ENCODE measurements at regions not wholly inside any gene's neighbourhood (a gene's known extent, or its start where the extent isn't known, plus 50 kb on each side); places are given as distances from the start of the nearest gene placed in this dataset.

DNA sequence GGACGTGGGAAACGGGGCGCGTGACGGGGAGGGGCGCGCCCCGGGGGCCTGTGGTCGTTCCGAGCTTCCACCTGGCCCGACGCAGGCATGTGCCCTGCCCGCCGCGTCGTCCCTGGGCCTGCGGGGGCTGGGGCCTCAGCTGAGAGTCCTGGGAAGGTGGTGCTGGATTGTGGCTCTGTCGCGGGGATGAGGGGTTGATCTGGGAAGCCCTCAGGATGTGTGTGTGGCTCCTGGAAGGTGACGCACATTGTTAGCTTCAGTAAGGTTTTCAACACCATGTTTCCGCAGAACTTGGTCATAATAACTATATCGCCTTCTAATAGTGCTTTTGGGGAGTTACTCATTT is 589.1 kb downstream of the MTRR start:
- H3K4me1 Mint-ChIP-seq (ENCODE audit: low read depth), result peaks cover 4% of the 10 kb centered on the region
- no peak overlapping the region for H3K27ac Mint-ChIP-seq
- peaks cover 2% of the 10 kb centered on the region for H3K9me3 Mint-ChIP-seq
- H3K27me3 Mint-ChIP-seq (ENCODE audit: low read depth), result peaks cover 2% of the 10 kb centered on the region
- peaks cover 9% of the 10 kb centered on the region for H3K36me3 Mint-ChIP-seq (ENCODE audit: low read depth)
- intact Hi-C loops (cut with micrococcal nuclease), result loop anchor here (10.0 kb wide), 1 partner anchor 583 kb away; no protein-coding TSS in a partner anchor
- DNase-seq, result no peak
- CTCF ChIA-PET, result interaction anchor here (0.6 kb wide), 1 partner anchor 407 kb away, joined by 3 read pairs; no protein-coding TSS in a partner anchor
- peak overlapping the region; percentile 77 for H3K4me3 Mint-ChIP-seq

- Mint-ChIP-seq H3K9me3 (peaks cover 2% of the 10 kb centered on the region), H3K4me1 (ENCODE audit: low read depth) (peaks cover 4% of the 10 kb centered on the region), H3K27ac (no peak overlapping the region), H3K27me3 (ENCODE audit: low read depth) (peaks cover 2% of the 10 kb centered on the region), H3K4me3 (no peak overlapping the region), H3K36me3 (ENCODE audit: low read depth) (peaks cover 10% of the 10 kb centered on the region)
- CTCF ChIA-PET, result no interaction called here
- intact Hi-C loops (cut with micrococcal nuclease), result no loop called here
- DNase-seq, result no peak
These were observed 592.6 kb downstream of the MTRR start for GRCh38 chr5:8461543-8461942.

- Mint-ChIP-seq H3K27me3 (ENCODE audit: low read depth) (no peaks in the 10 kb centered on the region), H3K9me3 (no peaks in the 10 kb centered on the region), H3K36me3 (ENCODE audit: low read depth) (peaks cover 10% of the 10 kb centered on the region), H3K4me3 (no peak overlapping the region), H3K27ac (no peak overlapping the region), H3K4me1 (ENCODE audit: low read depth) (peaks cover 4% of the 10 kb centered on the region)
- no peak for DNase-seq
- CTCF ChIA-PET, result no interaction called here
- intact Hi-C loops (cut with micrococcal nuclease), result no loop called here
These were observed 593.6 kb downstream of the MTRR start for GRCh38 chr5:8462565-8462964.

- peaks cover 20% of the 10 kb centered on the region for H3K9me3 Mint-ChIP-seq
- H3K36me3 Mint-ChIP-seq (ENCODE audit: low read depth), result peaks cover 4% of the 10 kb centered on the region
- H3K27ac Mint-ChIP-seq, result no peak overlapping the region
- H3K4me3 Mint-ChIP-seq, result no peak overlapping the region
- no peak for DNase-seq
- intact Hi-C loops (cut with micrococcal nuclease), result no loop called here
- CTCF ChIA-PET, result no interaction called here
- no peaks in the 10 kb centered on the region for H3K27me3 Mint-ChIP-seq (ENCODE audit: low read depth)
- H3K4me1 Mint-ChIP-seq (ENCODE audit: low read depth), result no peaks in the 10 kb centered on the region
These were observed 601.5 kb downstream of the MTRR start for GRCh38 chr5:8470489-8470888.

- Mint-ChIP-seq H3K9me3 (peaks cover 20% of the 10 kb centered on the region), H3K4me3 (no peak overlapping the region), H3K27me3 (ENCODE audit: low read depth) (no peaks in the 10 kb centered on the region), H3K27ac (no peak overlapping the region), H3K36me3 (ENCODE audit: low read depth) (peaks cover 4% of the 10 kb centered on the region), H3K4me1 (ENCODE audit: low read depth) (no peaks in the 10 kb centered on the region)
- CTCF ChIA-PET, result no interaction called here
- intact Hi-C loops (cut with micrococcal nuclease), result no loop called here
- DNase-seq, result no peak
These were observed 602.6 kb downstream of the MTRR start for GRCh38 chr5:8471581-8471980.

DNA sequence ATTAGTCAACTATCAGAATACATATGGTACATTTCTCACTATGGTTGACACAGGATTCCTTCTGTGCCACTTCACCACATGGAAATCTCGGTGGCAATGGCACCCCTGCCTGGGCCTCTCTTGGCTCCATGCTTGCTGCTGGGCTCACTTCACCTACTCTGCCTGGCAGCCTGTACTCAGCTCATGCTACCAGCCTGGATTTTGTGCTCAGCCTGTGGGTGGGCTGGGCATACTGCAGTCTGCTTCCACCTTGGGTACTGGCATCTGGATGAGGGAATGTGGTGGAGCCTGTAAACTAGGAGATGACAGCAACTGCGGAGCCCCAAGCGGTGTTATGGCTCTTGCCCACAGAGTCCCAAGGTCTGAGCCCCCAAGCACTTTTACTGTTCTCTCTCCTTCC is 604.1 kb downstream of the MTRR start:
- no peak overlapping the region for H3K27ac Mint-ChIP-seq
- intact Hi-C loops (cut with micrococcal nuclease), result no loop called here
- no peak overlapping the region for H3K4me3 Mint-ChIP-seq
- peaks cover 4% of the 10 kb centered on the region for H3K36me3 Mint-ChIP-seq (ENCODE audit: low read depth)
- H3K9me3 Mint-ChIP-seq, result peaks cover 20% of the 10 kb centered on the region
- H3K4me1 Mint-ChIP-seq (ENCODE audit: low read depth), result no peaks in the 10 kb centered on the region
- DNase-seq, result no peak
- CTCF ChIA-PET, result no interaction called here
- no peaks in the 10 kb centered on the region for H3K27me3 Mint-ChIP-seq (ENCODE audit: low read depth)

DNA sequence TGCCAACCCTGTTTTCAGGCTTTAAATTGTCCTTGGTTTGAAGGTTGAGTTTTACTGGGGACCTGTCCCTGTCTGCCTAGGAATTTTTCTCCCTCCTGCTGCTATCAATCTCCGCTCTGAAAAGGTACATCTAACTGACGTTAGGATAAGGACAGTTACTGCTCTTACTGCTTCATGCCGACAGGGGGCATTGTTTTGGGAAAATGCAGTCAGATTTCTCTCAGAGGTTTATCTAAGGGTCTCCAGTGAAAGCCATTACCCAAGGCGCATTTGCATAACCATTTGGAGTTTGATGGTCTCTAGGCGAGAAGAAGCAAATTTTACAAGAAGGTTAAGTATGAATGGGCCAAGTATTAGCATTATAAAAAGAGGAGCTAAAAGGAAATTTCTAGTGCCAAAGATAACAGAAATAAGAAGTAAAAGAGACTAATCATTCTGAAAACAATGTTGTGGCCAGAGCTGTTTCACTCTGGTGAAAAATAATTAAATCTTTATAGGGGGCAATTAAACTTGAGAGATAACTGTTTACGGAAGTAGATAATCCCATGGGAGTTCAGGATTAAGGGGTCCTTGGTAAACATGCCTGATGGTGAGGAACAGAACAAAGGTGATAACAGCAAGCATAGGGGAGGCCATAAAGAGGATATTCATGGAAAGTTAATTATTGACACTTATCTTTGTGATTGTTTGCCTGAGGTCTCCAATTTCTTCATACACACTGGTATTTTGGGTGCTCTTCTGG is 605.0 kb downstream of the MTRR start:
- no peak overlapping the region for H3K4me3 Mint-ChIP-seq
- peaks cover 21% of the 10 kb centered on the region for H3K9me3 Mint-ChIP-seq
- no peaks in the 10 kb centered on the region for H3K4me1 Mint-ChIP-seq (ENCODE audit: low read depth)
- no peaks in the 10 kb centered on the region for H3K27me3 Mint-ChIP-seq (ENCODE audit: low read depth)
- peaks cover 4% of the 10 kb centered on the region for H3K36me3 Mint-ChIP-seq (ENCODE audit: low read depth)
- intact Hi-C loops (cut with micrococcal nuclease), result no loop called here
- DNase-seq, result no peak
- CTCF ChIA-PET, result no interaction called here
- H3K27ac Mint-ChIP-seq, result no peak overlapping the region

DNA sequence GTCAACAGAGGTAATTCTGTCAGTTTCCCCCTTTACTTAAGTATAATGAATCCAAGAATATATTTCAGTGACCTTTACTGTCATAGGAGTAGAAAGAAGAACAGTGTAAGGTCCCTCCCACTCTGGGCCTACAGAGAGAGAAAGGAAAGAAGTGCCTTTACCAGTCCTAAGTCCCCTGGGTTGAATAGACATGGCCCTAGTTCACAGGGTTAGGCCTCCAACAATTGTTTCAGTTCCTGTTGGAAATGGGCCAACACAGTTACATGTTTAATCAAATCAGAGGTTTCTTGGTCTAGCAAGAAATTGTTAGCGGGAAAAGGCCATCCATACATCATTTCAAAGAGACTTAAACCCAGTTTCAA is 605.6 kb downstream of the MTRR start:
- no peak for DNase-seq
- no peaks in the 10 kb centered on the region for H3K27me3 Mint-ChIP-seq (ENCODE audit: low read depth)
- H3K36me3 Mint-ChIP-seq (ENCODE audit: low read depth), result peaks cover 4% of the 10 kb centered on the region
- H3K4me1 Mint-ChIP-seq (ENCODE audit: low read depth), result no peaks in the 10 kb centered on the region
- CTCF ChIA-PET, result no interaction called here
- H3K9me3 Mint-ChIP-seq, result peaks cover 21% of the 10 kb centered on the region
- H3K27ac Mint-ChIP-seq, result no peak overlapping the region
- intact Hi-C loops (cut with micrococcal nuclease), result no loop called here
- no peak overlapping the region for H3K4me3 Mint-ChIP-seq

DNA sequence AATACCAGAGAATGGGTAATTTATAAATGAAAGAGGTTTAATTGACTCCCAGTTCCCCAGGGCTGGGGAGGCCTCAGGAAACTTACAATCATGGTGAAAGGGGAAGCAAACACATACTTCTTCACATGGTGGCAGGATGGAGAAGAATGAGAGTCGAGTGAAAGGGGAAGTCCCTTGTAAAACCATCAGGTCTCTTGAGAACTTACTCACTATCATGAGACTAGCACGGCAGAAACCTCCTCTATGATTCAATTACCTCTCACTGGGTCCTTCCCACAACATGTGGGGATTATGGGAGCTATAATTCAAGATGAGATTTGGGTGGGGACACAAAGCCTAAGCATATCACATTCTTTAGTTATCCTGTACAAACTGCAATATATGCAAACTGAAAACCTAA is 609.4 kb downstream of the MTRR start:
- no peak for DNase-seq
- no peak overlapping the region for H3K4me3 Mint-ChIP-seq
- CTCF ChIA-PET, result interaction anchor here (0.6 to 1.0 kb wide), 2 partner anchors 38 to 700 kb away, joined by 3 read pairs; no protein-coding TSS in a partner anchor
- H3K27me3 Mint-ChIP-seq (ENCODE audit: low read depth), result no peaks in the 10 kb centered on the region
- H3K36me3 Mint-ChIP-seq (ENCODE audit: low read depth), result no peaks in the 10 kb centered on the region
- no peak overlapping the region for H3K27ac Mint-ChIP-seq
- H3K9me3 Mint-ChIP-seq, result peaks cover 2% of the 10 kb centered on the region
- intact Hi-C loops (cut with micrococcal nuclease), result no loop called here
- H3K4me1 Mint-ChIP-seq (ENCODE audit: low read depth), result no peaks in the 10 kb centered on the region

- no peak overlapping the region for H3K27ac Mint-ChIP-seq
- peaks cover 2% of the 10 kb centered on the region for H3K9me3 Mint-ChIP-seq
- no peaks in the 10 kb centered on the region for H3K36me3 Mint-ChIP-seq (ENCODE audit: low read depth)
- H3K27me3 Mint-ChIP-seq (ENCODE audit: low read depth), result no peaks in the 10 kb centered on the region
- DNase-seq, result no peak
- CTCF ChIA-PET, result no interaction called here
- intact Hi-C loops (cut with micrococcal nuclease), result no loop called here
- no peaks in the 10 kb centered on the region for H3K4me1 Mint-ChIP-seq (ENCODE audit: low read depth)
- no peak overlapping the region for H3K4me3 Mint-ChIP-seq
These were observed 612.1 kb downstream of the MTRR start for GRCh38 chr5:8481007-8481406.

DNA sequence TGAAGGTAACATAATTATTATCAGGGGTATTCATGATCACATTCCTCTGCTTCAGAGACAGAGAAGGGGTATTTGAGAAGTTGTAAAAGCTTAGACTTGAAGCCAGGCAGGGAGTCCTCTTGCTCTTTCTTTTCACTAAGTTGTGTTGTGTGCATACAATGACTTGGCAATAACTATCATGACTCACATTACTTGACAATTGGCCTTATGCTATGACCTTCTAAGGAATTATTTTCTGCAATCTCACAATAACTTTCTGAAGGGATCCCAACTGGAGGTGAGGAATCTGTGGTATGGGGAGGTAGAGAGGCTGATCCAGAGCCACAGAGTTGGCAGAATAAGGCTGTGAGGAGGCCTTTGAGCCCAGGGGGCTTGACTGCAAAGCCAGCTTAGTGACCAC is 622.3 kb downstream of the MTRR start:
- Mint-ChIP-seq H3K27ac (no peak overlapping the region), H3K9me3 (peaks cover 23% of the 10 kb centered on the region), H3K4me1 (ENCODE audit: low read depth) (no peaks in the 10 kb centered on the region), H3K27me3 (ENCODE audit: low read depth) (no peaks in the 10 kb centered on the region), H3K36me3 (ENCODE audit: low read depth) (no peaks in the 10 kb centered on the region), H3K4me3 (no peak overlapping the region)
- DNase-seq, result no peak
- intact Hi-C loops (cut with micrococcal nuclease), result no loop called here
- CTCF ChIA-PET, result no interaction called here

DNA sequence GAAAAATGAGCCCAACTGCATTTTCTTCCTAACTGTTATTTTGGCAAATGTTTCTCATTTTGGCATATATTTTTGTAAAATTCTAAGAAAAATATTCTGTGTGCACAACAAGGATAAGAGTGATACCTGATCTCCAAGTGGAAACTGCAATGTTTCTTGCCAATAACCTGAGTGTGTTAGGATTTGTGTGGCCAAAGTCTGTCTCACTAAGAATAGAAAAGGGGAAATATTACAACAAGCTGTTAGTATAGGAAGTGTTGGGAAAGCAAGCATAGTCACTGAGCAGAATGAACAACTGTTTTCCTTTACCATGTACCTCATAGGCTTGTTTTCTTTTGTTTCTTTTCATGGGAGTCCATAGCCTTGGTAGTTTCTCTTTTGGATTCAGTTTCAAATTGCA is 624.2 kb downstream of the MTRR start:
- no peak overlapping the region for H3K27ac Mint-ChIP-seq
- H3K36me3 Mint-ChIP-seq (ENCODE audit: low read depth), result no peaks in the 10 kb centered on the region
- CTCF ChIA-PET, result no interaction called here
- DNase-seq, result no peak
- no peaks in the 10 kb centered on the region for H3K27me3 Mint-ChIP-seq (ENCODE audit: low read depth)
- H3K4me3 Mint-ChIP-seq, result no peak overlapping the region
- intact Hi-C loops (cut with micrococcal nuclease), result no loop called here
- no peaks in the 10 kb centered on the region for H3K4me1 Mint-ChIP-seq (ENCODE audit: low read depth)
- peaks cover 26% of the 10 kb centered on the region for H3K9me3 Mint-ChIP-seq

DNA sequence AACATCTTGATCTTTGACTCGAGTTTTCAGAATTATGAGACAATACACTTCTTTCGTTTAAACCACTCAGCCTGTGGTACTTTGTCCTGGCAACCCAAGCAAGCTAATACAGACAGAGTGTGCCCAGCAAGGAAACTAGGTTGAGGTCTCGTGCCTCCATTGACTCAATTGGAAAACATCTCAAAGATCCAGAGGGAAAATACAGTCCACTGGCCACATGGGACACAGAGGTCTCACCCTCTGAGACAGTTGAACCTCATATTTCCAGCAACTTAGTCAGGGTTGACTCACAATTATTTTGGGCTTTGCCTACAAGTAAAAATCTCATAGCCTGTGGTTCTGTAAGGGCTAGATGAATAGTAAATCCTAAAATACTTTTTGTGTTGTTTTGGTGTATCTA is 631.5 kb downstream of the MTRR start:
- H3K4me3 Mint-ChIP-seq, result no peak overlapping the region
- intact Hi-C loops (cut with micrococcal nuclease), result no loop called here
- peaks cover 16% of the 10 kb centered on the region for H3K9me3 Mint-ChIP-seq
- no peak overlapping the region for H3K27ac Mint-ChIP-seq
- CTCF ChIA-PET, result no interaction called here
- H3K4me1 Mint-ChIP-seq (ENCODE audit: low read depth), result no peaks in the 10 kb centered on the region
- no peak for DNase-seq
- no peaks in the 10 kb centered on the region for H3K27me3 Mint-ChIP-seq (ENCODE audit: low read depth)
- H3K36me3 Mint-ChIP-seq (ENCODE audit: low read depth), result no peaks in the 10 kb centered on the region

Data from activated naive CD4-positive, alpha-beta T cell treated with anti-CD3 and anti-CD28 coated beads for 36 hours (primary cell).